ENCODE measurements at regions not wholly inside any gene's neighbourhood (a gene's known extent, or its start where the extent isn't known, plus 50 kb on each side); places are given as distances from the start of the nearest gene placed in this dataset.
"Not testable (repeated sequence)": the region's sequence is repeated elsewhere in the genome, so short reads cannot be mapped to it uniquely, and the experiment has no call there.

DNA sequence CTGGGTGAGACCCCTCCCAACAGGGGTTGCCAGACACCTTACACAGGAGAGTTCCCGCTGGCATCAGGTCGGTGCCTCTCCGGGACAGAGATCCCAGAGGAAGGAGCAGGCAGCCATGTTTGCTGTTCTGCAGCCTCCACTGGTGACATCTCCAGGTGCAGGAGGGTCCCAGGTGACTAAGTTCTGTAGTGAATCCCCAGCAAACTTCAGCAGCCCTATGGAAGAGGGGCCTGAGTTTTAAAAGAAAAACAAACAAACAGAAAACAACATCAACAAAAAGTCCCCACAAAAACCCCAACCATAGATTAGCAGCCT, 515.1 kb downstream of the FRK start:
- H3K4me3 ChIP-seq (ENCODE audit: low read length), result no peak overlapping the region
- no peak for TF ChIP-seq ZNF274 (IDR thresholded peaks at IDR 0.05; ENCODE audit: low read depth, low read length)

DNA sequence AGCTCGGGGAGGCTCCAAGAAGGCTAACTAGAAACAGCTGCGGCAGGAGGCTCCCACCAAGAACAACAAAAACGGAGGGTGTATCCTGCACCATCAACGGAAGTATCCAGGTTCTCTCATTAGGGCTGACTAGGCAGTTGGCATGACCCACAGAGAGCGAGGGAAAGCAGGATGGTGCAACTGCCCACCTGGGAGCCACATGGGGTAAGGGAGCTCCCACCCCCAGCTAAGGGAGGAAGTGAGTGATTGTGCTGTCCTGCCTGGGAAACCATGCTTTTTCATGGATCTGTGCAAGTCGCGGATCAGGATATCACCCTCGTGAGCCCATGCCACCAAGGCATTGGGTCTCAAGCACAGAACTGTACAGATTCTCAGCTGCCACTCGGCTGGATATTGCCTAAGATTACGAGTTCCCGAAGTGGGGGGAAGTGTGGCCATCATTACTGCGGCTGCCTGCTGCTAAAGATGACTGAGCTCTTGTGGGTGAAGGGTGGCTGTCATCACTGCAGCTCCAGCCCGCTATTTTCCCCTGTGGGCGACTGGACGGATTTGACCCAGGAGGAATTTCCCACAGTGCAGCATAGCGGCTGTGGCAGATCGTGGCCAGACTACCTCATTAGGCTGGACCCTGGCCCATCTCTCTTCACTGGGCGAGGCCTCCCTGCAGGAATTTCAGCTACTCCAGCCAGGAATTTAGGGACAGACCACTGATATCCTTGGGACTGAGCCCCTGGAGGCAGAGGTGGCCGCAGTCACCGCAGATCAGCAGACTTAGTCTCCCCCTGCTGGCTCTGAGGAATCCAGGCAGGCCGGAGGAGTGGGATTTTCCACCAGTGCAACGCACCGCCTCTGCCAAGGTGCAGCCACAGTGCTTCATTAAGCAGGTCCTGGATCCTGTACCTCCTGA, 515.7 kb downstream of the FRK start:
- no peak for TF ChIP-seq ZNF274 (IDR thresholded peaks at IDR 0.05; ENCODE audit: low read depth, low read length)
- H3K4me3 ChIP-seq (ENCODE audit: low read length), result no peak overlapping the region

DNA sequence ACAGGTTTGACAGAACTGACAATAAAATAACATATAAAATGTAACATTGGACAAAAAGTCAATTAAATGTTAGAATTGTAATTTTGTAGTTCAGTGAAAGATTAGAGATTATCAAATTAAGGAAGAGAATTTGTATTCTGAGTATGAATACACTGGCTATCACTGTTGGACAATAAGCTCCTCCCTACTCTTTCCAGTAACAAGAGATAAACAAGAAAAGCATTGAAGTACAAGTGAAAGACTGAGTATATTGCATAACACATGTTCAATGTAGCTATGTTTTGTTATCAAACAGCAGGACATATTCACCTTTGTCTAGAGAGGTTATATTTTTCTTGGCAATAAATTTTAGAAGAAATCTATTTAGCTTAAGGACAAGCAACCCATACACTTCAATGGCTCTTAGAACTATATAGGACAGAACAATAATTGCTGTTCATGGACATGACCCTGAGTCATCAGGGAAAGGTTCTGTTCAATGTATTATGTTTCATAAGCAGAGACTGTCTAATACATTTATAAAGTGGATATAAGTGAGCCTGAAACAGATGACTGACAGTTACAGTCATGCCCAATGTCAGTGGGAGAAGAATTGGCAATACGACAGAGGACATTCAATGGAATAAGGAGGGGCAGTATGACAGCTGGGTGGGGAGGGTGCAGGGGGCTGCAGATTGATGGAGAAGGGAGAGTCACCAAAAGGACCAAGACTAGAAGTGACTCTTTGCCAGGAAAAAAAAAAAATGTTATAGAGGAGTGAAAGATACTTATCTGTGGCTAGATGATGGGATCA, 520.4 kb downstream of the FRK start:
- no peak overlapping the region for H3K4me3 ChIP-seq (ENCODE audit: low read length)
- TF ChIP-seq ZNF274 (IDR thresholded peaks at IDR 0.05; ENCODE audit: low read depth, low read length), result no peak

DNA sequence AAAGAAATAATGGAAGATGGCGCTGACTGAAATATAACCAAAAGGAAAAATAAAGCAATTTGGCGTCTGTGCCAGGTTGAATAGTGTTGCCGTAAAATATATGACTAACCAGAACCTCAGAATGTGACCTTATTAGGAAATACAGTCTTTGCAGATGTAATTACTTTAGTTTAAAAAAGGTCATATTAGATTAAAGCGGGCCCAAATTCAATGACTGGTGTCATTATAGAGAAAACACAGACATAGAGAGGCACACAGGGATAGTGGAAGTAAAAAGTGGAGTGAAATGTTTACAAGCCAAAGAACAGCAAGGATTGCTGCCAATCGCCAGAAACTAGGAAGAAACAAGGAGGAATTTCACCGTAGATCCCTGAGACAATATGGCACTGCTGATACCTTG, 521.2 kb downstream of the FRK start:
- H3K4me3 ChIP-seq (ENCODE audit: low read length), result no peak overlapping the region
- no peak for TF ChIP-seq ZNF274 (IDR thresholded peaks at IDR 0.05; ENCODE audit: low read depth, low read length)

DNA sequence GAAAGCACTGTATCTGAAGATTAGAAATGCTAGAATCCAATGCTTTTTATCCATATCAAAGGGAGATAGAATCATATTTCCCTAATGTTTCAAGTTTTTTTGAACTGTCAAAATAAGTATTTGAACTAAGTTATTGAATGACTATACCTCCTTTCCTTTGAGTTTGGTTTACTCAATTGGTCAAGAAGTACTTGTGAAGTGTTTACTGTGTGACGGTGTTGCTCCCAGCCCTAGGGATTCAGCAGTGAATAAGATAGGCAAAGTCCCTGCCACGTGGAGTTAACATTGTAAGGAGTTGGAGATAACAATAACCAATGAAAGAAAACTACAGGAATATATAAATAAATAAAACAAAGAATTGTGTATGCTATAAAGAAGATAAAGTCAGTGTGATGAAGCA, 535.9 kb downstream of the FRK start:
- H3K4me3 ChIP-seq (ENCODE audit: low read length), result no peak overlapping the region
- no peak for TF ChIP-seq ZNF274 (IDR thresholded peaks at IDR 0.05; ENCODE audit: low read depth, low read length)

DNA sequence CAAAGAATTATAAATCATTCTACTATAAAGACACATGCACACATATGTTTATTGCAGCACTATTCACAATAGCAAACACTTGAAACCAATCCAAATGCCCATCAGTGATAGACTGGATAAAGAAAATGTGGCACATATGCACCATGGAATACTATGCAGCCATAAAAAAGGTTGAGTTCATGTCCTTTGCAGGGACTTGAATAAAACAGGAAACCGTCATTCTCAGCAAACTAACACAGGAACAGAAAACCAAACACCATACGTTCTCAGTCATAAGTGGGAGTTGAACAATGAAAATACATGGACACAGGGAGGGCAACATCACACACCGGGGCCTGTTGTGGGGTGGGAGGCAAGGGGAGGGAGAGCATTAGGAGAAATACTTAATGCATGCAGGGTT, 538.9 kb downstream of the FRK start:
- H3K4me3 ChIP-seq (ENCODE audit: low read length), result not testable (repeated sequence)

DNA sequence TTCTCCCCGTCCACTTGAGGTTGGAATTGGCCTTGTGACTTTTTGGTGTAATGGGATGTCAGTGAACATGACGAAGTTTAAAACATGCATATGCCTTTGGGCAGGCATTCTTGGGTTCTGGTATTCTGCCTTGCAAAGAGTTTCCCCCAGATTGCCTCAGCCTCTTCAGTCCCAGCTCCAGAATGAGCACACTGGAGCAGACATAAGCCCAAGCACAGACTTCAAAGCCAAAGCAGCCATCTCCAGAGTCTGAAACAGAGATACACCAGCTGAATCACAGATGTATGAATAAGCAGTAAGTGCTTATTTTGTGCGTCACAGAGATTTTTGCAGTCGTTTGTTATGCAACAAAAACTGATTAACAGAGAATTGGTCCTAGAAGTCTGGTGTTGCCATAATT, 546.0 kb downstream of the FRK start:
- TF ChIP-seq ZNF274 (IDR thresholded peaks at IDR 0.05; ENCODE audit: low read depth, low read length), result no peak
- H3K4me3 ChIP-seq (ENCODE audit: low read length), result no peak overlapping the region

DNA sequence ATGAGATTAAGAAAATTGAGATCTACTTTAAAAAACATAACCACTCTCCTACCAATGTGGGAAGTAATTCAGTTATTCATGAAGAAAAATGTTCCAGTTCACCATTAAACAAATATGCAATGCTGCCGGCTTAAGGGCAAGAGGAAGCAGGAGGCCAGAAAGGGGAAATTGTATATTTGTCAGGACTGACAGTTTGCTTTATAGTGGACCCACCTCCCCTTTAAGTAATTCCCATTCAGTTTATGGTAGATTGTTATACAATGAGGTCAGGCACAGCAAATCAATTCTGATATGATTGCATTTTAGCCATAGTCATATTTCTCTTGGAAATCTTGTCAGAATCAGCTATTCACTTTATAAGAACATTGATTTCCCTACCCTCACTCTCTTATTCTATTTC, 547.8 kb downstream of the FRK start:
- no peak for TF ChIP-seq ZNF274 (IDR thresholded peaks at IDR 0.05; ENCODE audit: low read depth, low read length)
- no peak overlapping the region for H3K4me3 ChIP-seq (ENCODE audit: low read length)

DNA sequence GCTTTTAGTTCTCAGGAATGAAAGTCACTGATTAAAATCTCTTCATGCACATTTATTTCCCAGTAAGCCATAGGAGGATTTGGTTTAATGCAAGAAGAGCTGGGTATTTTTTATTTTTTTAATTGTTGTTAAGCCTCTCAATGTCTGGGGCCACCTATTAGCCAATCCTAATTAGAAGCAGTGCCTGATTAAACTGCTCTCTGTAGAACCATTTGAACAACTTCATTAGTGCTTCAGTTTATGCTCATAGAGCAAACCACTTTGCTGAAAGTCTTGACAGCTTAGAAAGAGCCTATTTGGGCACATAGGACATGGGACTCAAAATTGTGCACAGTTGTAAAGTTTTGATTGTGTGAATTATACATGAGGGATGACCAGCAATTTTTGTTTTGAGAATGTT, 548.9 kb downstream of the FRK start:
- TF ChIP-seq ZNF274 (IDR thresholded peaks at IDR 0.05; ENCODE audit: low read depth, low read length), result no peak
- no peak overlapping the region for H3K4me3 ChIP-seq (ENCODE audit: low read length)

DNA sequence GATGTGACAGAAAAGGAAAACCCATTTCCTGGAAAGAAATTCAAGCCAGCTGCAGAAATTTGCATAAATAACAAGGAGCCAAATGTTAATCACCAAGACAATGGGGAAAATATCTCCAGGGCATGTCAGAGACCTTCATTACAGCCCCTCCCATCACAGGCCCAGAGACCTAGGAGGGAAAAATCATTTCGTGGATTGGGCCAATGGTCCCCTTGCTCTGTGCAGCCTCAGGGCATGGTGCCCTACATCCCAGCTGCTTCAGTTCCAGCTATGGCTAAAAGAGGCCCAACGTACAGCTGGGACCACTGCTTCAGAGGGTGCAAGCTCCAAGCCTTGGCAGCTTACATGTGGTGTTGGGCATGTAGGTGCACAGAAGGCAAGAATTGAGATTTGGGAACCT, 558.3 kb downstream of the FRK start:
- H3K4me3 ChIP-seq (ENCODE audit: low read length), result not testable (repeated sequence)

DNA sequence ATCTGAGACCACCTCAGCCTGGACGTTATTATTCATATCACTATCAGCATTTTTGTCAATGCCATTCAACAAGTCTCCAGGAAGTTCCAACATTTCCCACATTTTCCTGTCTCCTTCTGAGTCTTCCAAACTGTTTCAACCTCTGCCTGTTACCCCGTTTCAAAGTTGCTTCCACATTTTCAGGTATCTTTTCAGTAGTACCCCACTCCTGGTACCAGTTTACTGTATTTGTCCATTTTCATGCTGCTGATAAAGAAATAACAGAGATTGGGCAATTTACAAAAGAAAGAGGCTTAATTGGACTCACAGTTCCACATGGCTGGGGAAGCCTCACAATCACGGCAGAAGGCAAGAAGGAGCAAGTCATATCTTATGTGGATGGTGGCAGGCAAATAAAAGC, 565.5 kb downstream of the FRK start:
- H3K4me3 ChIP-seq (ENCODE audit: low read length), result no peak overlapping the region
- TF ChIP-seq ZNF274 (IDR thresholded peaks at IDR 0.05; ENCODE audit: low read depth, low read length), result no peak

DNA sequence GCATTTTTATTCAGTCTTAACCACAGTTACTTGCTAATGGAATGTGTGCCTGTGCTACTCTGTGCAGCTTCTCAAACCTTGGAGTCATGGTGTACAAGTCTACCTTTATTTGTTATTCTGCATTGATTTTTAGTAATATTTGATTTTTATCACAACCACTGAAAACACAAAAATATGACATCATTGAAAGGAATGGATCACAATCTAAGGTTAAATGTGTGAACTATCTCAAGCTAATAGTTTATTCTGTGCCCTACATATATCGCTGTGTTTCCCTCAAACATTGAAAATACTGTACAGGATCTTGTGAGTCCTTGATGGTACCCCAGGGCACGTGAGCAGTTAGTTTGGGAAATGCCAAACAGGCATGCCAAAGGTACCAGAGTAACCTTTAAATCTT, 573.4 kb downstream of the FRK start:
- H3K4me3 ChIP-seq (ENCODE audit: low read length), result no peak overlapping the region
- no peak for TF ChIP-seq ZNF274 (IDR thresholded peaks at IDR 0.05; ENCODE audit: low read depth, low read length)

DNA sequence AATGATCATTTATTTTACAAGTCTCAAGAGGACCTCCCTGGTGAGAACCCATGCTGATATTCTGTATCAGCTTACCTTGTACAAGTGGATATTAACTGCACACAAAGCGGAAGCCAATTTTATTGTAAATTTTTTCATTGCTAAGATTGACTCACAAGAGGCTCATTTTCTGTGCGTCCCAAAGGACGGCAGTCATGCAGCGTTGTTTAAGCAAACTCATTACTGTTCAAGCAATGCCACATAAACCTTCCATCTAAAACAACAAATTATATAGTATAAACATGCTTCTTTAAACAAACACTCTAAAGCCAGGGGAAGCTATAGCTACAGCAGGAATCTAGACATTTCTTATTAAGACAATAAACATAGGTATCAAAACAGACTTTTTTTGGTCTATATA, 575.3 kb downstream of the FRK start:
- no peak overlapping the region for H3K4me3 ChIP-seq (ENCODE audit: low read length)
- no peak for TF ChIP-seq ZNF274 (IDR thresholded peaks at IDR 0.05; ENCODE audit: low read depth, low read length)

DNA sequence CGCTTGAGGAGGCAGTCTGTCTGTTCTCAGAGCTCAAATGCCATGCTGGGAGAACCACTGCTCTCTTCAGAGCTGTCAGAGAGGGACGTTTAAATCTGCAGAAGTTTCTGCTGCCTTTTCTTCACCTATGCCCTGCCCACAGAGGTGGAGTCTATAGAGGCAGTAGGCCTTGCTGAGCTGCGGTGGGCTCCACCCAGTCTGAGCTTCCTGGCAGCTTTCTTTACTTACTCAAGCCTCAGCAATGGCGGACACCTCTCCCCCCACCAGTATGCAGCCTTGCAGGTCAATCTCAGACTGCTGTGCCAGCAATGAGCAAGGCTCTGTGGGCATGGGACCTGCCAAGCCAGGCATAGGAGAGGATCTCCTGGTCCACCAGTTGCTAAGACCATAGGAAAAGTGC, 580.1 kb downstream of the FRK start:
- H3K4me3 ChIP-seq (ENCODE audit: low read length), result not testable (repeated sequence)

DNA sequence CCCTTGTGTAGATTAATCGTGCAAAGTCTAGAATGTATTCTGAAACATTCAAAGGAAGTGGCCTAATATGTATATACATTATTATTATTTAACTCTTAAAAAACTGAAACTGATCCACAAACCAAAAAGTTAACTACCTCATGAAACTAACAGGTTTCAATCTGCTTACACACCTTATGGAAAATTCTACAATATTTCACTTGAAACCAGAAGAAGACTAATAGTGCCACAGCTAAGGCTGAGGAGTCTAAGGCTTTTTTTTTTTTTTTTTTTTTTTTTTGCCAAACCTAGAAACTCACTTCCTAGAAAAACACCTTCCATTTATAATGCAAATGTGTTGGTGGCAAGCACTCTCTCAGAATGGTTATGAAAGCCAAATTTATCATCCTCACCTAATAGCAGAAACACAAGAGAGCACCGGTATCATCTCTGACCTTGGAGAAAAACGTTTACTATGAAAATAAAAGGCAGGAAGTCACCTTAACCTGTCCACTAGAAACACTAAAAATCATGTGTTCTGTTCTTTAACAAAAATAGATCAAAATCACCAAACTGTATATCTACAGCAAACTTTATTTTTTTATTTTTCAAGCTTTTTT, 586.1 kb downstream of the FRK start:
- no peak for TF ChIP-seq ZNF274 (IDR thresholded peaks at IDR 0.05; ENCODE audit: low read depth, low read length)
- H3K4me3 ChIP-seq (ENCODE audit: low read length), result no peak overlapping the region
